CD4-positive, alpha-beta T cell (primary cell): ENCODE measurements at regions not wholly inside any gene's neighbourhood (a gene's known extent, or its start where the extent isn't known, plus 50 kb on each side); places are given as distances from the start of the nearest gene placed in this dataset.

Experiments
- ATAC-seq: fragments of 200-7000 bp; cut with Tn5 transposase; one replicate; pipeline ENCODE4 v1.10.0; 2022; ENCODE audit warnings: mild to moderate bottlenecking; ENCODE audit not compliant: poor library complexity
- CTCF ChIA-PET: fragments of 350-600 bp; sonication (Branson Sonifier 250); formaldehyde crosslinking; loops from one replicate; lab custom pipeline; 2021; ENCODE audit warnings: antibody characterized with exemption, inconsistent platforms; lab: Charles Lee
- POLR2A ChIA-PET: fragments of 350-600 bp; sonication (Branson Sonifier 250); formaldehyde crosslinking; loops from one replicate; lab custom pipeline; 2021; ENCODE audit warnings: antibody characterized with exemption, inconsistent platforms; lab: Charles Lee
- DNase-seq, 14 experiments: peaks; one replicate each; pipeline ENCODE4 v3.0.0-alpha.2; 2013 to 2020; ENCODE audit warnings: mixed read lengths in 2 of 14
- H3K27ac ChIP-seq, 2 donors: one replicate each; pipeline versions ENCODE4 v1.5.1 to v1.7.0; 2013; ENCODE audit warnings: low read length in 2 of 2, low read depth in 1 of 2, mild to moderate bottlenecking in 1 of 2
- H3K27me3 ChIP-seq, 2 experiments: 1 replicate in 1 of 2; 2 replicates in 1 of 2; pipeline versions ENCODE4 v1.6.1 to v1.7.0; 2013; ENCODE audit warnings: low read length in 2 of 2, control low read depth in 1 of 2, mild to moderate bottlenecking in 1 of 2, moderate library complexity in 1 of 2; ENCODE audit not compliant: insufficient read depth in 2 of 2, control insufficient read depth in 1 of 2
- H3K36me3 ChIP-seq: one replicate; pipeline ENCODE4 v1.6.1; 2013; ENCODE audit warnings: low read length, control low read depth; ENCODE audit not compliant: insufficient read depth
- H3K4me1 ChIP-seq: one replicate; pipeline ENCODE4 v1.6.1; 2013; ENCODE audit warnings: low read length, control low read depth; ENCODE audit not compliant: insufficient read depth
- H3K4me3 ChIP-seq: one replicate; pipeline ENCODE4 v1.5.1; 2013; ENCODE audit warnings: mild to moderate bottlenecking, low read length, moderate library complexity
- H3K9me3 ChIP-seq, 2 experiments: 1 replicate in 1 of 2; 2 replicates in 1 of 2; pipeline versions ENCODE4 v1.6.1 to v1.7.0; 2013; ENCODE audit warnings: low read length in 2 of 2, mild to moderate bottlenecking in 2 of 2, control low read depth in 1 of 2, moderate library complexity in 1 of 2; ENCODE audit not compliant: control insufficient read depth in 1 of 2, insufficient read depth in 1 of 2
- H3K27ac Mint-ChIP-seq: one replicate; pipeline ENCODE4 v1.8.0; 2020; ENCODE audit warnings: mixed read lengths
- H3K27me3 Mint-ChIP-seq: one replicate; pipeline ENCODE4 v1.8.0; 2021; ENCODE audit warnings: mixed read lengths
- H3K36me3 Mint-ChIP-seq: one replicate; pipeline ENCODE4 v1.8.0; 2021; ENCODE audit warnings: low read depth, mixed read lengths
- H3K4me1 Mint-ChIP-seq: one replicate; pipeline ENCODE4 v1.8.0; 2021; ENCODE audit warnings: low read depth, mixed read lengths
- H3K4me3 Mint-ChIP-seq: one replicate; pipeline ENCODE4 v1.8.0; 2020; ENCODE audit warnings: mild to moderate bottlenecking, mixed read lengths
- H3K9me3 Mint-ChIP-seq: one replicate; pipeline ENCODE4 v1.8.0; 2020; ENCODE audit warnings: mixed read lengths
- intact Hi-C, 2 experiments: fragments of 100-400 bp; cut with DNase I in 1 of 2; cut with micrococcal nuclease in 1 of 2; formaldehyde crosslinking; loops; one replicate each; pipeline versions ENCODE4 v1.15.1 to v1.9.0; 2023 to 2025; cut with DNase I, micrococcal nuclease
- TF ChIP-seq, protein P1 (sequence below): fragments of 200-600 bp; IDR thresholded peaks from one replicate; pipeline ENCODE4 v1.8.0; 2022; ENCODE audit warnings: antibody characterized with exemption, mild to moderate bottlenecking

DNA sequence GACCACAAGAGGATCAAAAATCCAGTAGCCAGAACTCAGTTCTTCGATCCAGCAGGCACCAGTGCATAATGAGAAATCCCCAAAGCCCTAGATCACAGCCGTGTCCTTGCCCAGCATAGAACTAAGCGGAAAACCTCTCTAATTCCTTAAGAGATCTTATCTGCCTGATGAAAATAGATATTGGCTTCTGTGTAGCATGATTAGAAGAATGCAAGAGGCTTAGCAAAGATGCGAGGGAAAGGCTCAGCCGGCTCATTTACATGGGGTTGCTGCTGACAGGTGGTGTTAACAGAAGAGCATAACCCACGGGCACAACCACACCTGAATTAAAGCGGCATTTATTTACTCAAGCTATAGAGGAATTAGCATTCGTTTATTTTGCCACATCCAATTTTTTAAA is 400.0 kb upstream of the ADAMTS16 start:
- Mint-ChIP-seq H3K9me3 (peaks cover 16% of the 10 kb centered on the region), H3K36me3 (no peaks in the 10 kb centered on the region), H3K27ac (no peak overlapping the region), H3K4me3 (no peak overlapping the region), H3K27me3 (no peaks in the 10 kb centered on the region), H3K4me1 (no peaks in the 10 kb centered on the region)
- TF ChIP-seq, protein P1, sequence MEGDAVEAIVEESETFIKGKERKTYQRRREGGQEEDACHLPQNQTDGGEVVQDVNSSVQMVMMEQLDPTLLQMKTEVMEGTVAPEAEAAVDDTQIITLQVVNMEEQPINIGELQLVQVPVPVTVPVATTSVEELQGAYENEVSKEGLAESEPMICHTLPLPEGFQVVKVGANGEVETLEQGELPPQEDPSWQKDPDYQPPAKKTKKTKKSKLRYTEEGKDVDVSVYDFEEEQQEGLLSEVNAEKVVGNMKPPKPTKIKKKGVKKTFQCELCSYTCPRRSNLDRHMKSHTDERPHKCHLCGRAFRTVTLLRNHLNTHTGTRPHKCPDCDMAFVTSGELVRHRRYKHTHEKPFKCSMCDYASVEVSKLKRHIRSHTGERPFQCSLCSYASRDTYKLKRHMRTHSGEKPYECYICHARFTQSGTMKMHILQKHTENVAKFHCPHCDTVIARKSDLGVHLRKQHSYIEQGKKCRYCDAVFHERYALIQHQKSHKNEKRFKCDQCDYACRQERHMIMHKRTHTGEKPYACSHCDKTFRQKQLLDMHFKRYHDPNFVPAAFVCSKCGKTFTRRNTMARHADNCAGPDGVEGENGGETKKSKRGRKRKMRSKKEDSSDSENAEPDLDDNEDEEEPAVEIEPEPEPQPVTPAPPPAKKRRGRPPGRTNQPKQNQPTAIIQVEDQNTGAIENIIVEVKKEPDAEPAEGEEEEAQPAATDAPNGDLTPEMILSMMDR: no peak
- ChIA-PET POLR2A (no interaction called here), CTCF (no interaction called here)
- H3K27ac ChIP-seq: no peak overlapping the region
- H3K36me3 ChIP-seq: no peaks in the 10 kb centered on the region
- H3K27me3 ChIP-seq: no peaks in the 10 kb centered on the region
- H3K9me3 ChIP-seq: peaks cover 0 to 13% of the 10 kb centered on the region in 2 experiments
- DNase-seq: no peak
- intact Hi-C loops: no loop called here
- no peak overlapping the region for H3K4me3 ChIP-seq
- no peaks in the 10 kb centered on the region for H3K4me1 ChIP-seq
- no peak for ATAC-seq

DNA sequence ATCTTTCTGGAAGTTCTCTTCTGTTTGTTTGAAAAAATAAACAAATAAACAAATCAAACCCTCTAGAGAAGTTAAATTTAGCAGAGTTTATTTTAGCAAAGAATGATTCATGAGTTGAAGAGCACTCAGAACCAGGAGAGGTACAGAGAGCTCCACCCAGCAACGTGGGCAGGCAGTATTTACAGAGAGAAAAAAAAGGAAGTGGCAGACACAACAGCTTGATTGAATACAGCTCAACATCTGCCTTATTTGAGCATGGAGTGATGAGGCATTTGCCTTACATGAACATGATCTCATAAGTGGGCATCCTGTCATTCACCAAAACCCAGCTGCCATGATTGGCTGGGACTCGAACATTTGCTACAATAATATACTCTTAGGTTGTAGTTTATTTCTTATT is 381.6 kb upstream of the ADAMTS16 start:
- Histone ChIP-seq H3K9me3 (peaks cover 0 to 5% of the 10 kb centered on the region in 2 experiments), H3K27me3 (no peaks in the 10 kb centered on the region), H3K27ac (no peak overlapping the region), H3K4me1 (no peaks in the 10 kb centered on the region), H3K4me3 (no peak overlapping the region), H3K36me3 (no peaks in the 10 kb centered on the region)
- DNase-seq (no peak), ATAC-seq (no peak)
- ChIA-PET CTCF (no interaction called here), POLR2A (no interaction called here)
- Mint-ChIP-seq H3K27me3 (no peaks in the 10 kb centered on the region), H3K4me1 (no peaks in the 10 kb centered on the region), H3K9me3 (peaks cover 2% of the 10 kb centered on the region), H3K4me3 (no peak overlapping the region), H3K27ac (no peak overlapping the region), H3K36me3 (no peaks in the 10 kb centered on the region)
- intact Hi-C loops: no loop called here
- TF ChIP-seq, protein P1: no peak

GRCh38 chr5:4758996-4759395 is 381.1 kb upstream of the ADAMTS16 start:
- H3K27ac ChIP-seq: no peak overlapping the region
- Mint-ChIP-seq H3K9me3 (peaks cover 2% of the 10 kb centered on the region), H3K4me3 (no peak overlapping the region), H3K27me3 (no peaks in the 10 kb centered on the region), H3K4me1 (no peaks in the 10 kb centered on the region), H3K27ac (no peak overlapping the region), H3K36me3 (no peaks in the 10 kb centered on the region)
- DNase-seq (no peak), ATAC-seq (no peak)
- no peaks in the 10 kb centered on the region for H3K36me3 ChIP-seq
- no peaks in the 10 kb centered on the region for H3K4me1 ChIP-seq
- ChIA-PET CTCF (interaction anchor here (1.4 kb wide), 1 partner anchor 11 kb away, joined by 4 read pairs; no protein-coding TSS in a partner anchor), POLR2A (no interaction called here)
- no peaks in the 10 kb centered on the region for H3K27me3 ChIP-seq
- peaks cover 0 to 5% of the 10 kb centered on the region in 2 experiments for H3K9me3 ChIP-seq
- no peak overlapping the region for H3K4me3 ChIP-seq
- TF ChIP-seq, protein P1: no peak
- intact Hi-C loops: no loop called here
